ENCODE measurements at regions not wholly inside any gene's neighbourhood (a gene's known extent, or its start where the extent isn't known, plus 50 kb on each side); places are given as distances from the start of the nearest gene placed in this dataset.

DNA sequence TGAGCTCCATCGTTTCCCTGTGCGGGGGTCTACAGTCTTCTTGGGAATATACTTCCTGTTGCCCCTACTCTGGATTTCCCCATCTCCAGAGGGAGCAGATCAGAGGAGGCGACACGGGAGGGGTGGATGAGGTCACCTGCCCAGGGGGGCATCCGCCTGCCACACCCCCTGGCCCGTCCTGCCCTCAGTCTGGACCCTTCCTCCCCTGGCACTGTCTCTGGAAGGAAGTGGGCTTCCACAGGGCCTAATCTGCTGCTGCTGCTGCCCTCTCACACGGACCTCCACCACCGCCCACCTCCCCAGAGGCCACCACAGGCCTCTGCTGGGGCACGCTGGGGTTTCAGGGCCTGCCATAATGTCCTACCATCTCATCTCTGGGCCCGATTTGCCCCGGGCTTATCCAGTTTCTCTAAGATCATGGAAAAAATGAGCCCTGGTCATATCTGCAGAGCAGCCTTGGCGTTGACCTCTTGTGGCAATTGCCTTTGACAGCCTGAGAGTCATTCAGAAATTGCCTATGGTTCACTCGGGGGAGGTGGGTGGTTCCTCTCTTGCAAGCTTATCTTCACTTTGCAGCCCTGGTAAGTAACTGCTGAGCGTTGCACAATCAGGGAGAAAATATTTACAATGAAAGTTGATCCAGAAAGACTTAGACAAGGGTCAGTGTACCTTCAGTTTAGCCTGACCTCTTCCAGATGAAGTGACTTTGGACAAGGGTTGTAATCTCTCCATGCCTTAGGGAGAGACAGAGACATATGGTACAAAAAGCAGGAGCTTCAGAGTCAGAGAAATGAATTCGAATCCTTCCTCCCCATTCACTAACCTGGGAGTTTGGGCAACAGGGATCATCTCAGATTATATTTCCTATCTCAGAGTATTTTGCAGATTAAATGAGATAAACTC lies 252.4 kb downstream of the TOMM20 start:
- TF ChIP-seq, protein P1, sequence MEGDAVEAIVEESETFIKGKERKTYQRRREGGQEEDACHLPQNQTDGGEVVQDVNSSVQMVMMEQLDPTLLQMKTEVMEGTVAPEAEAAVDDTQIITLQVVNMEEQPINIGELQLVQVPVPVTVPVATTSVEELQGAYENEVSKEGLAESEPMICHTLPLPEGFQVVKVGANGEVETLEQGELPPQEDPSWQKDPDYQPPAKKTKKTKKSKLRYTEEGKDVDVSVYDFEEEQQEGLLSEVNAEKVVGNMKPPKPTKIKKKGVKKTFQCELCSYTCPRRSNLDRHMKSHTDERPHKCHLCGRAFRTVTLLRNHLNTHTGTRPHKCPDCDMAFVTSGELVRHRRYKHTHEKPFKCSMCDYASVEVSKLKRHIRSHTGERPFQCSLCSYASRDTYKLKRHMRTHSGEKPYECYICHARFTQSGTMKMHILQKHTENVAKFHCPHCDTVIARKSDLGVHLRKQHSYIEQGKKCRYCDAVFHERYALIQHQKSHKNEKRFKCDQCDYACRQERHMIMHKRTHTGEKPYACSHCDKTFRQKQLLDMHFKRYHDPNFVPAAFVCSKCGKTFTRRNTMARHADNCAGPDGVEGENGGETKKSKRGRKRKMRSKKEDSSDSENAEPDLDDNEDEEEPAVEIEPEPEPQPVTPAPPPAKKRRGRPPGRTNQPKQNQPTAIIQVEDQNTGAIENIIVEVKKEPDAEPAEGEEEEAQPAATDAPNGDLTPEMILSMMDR (IDR thresholded peaks at IDR 0.05; ENCODE audit: unreplicated experiment in 3 of 3) = no peak
- Mint-ChIP-seq H3K9me3 (no peaks in the 10 kb centered on the region), H3K36me3 (ENCODE audit: low read depth) (no peaks in the 10 kb centered on the region), H3K4me3 (no peak overlapping the region), H3K27ac (peak overlapping the region in 2 of 3 experiments; percentile 52 to 63), H3K27me3 (ENCODE audit: low read depth) (peaks cover 4% of the 10 kb centered on the region), H3K4me1 (peaks cover 26% of the 10 kb centered on the region)

DNA sequence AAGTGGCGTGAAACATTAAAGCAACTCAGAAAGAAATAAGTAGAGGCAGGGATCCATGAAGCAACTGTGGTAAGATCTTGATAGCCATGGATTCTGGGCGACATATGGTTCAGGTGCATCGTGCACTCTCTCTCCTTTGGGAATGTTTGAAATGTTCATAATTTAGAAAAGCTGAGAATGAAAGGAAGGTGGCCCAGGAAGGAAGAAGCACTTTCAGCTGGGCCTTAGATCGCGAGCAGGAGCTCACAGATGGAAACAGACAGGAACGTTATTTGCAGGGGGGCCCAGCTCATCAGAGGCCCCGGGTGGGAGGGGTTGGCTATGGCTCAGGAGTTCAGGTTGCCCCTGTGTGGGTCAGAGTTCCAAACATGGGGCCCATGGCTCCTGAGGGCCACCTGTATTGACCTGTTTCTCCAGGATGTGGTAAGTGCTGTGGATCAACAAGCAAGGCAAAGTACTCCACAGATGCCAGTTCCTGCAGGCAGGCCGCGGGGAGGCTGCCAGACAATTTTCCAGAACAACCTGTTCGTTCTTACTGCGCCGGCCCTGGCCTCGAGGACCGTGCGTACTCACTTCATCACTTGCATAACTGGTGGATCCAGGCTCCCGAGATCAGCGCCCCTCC lies 253.2 kb downstream of the TOMM20 start:
- Mint-ChIP-seq H3K4me3 (no peak overlapping the region), H3K4me1 (peaks cover 29% of the 10 kb centered on the region), H3K27ac (peak overlapping the region in 2 of 3 experiments; percentile 5 to 6), H3K9me3 (no peaks in the 10 kb centered on the region), H3K27me3 (ENCODE audit: low read depth) (peaks cover 4% of the 10 kb centered on the region), H3K36me3 (ENCODE audit: low read depth) (no peaks in the 10 kb centered on the region)
- TF ChIP-seq, protein P1 (IDR thresholded peaks at IDR 0.05; ENCODE audit: unreplicated experiment in 3 of 3) = no peak

DNA sequence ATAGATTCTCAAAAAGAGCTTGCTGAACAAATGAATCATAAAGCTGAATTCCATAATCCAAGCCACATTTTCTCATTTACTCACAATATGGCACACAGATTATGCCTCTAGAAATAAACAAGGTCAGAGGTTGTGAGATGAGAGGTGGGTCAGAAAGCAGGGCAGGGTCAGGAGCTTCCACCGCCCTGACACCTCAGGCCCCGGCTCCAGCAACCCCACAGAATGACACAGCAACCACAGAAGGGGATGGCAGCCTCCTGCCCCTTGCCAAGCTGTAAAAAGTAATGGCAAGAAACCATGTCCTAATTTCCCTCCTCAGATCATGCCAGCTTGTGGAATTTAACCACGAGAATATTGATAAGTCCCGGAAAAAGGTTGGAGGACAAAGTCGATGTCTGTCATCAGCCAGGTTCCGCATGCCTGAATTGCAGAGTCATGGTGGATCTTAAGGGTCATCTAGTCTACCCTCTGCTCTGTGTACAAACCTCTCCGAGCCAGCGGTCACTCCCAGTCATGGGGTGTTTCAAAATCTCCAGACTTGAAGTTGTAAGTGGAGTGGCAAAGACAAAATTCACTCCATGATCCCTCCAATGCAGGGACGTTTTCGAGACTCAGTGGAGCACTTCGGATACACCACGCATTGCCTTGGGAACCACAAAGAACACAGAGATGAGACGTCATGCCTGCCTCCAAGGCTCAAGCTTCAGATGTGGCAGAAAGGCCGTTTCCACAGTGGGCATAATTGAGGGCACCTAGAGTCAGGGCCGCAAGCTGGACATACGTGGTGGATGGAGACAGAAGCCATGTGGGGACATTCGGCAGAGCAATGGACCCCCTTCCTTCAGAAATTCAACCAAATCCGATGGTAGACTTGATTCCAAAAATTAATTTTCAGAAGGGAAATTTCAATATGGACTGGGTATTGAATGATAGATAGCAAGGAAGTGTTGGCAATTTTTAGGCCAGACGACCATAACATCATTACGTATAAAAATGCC lies 254.0 kb downstream of the TOMM20 start:
- TF ChIP-seq, protein P1 (IDR thresholded peaks at IDR 0.05; ENCODE audit: unreplicated experiment in 3 of 3) = no peak
- Mint-ChIP-seq H3K9me3 (no peaks in the 10 kb centered on the region), H3K27me3 (ENCODE audit: low read depth) (peaks cover 7% of the 10 kb centered on the region), H3K36me3 (ENCODE audit: low read depth) (no peaks in the 10 kb centered on the region), H3K4me1 (peaks cover 36% of the 10 kb centered on the region), H3K4me3 (no peak overlapping the region), H3K27ac (peak overlapping the region in 2 of 3 experiments; percentile 6 to 69)

DNA sequence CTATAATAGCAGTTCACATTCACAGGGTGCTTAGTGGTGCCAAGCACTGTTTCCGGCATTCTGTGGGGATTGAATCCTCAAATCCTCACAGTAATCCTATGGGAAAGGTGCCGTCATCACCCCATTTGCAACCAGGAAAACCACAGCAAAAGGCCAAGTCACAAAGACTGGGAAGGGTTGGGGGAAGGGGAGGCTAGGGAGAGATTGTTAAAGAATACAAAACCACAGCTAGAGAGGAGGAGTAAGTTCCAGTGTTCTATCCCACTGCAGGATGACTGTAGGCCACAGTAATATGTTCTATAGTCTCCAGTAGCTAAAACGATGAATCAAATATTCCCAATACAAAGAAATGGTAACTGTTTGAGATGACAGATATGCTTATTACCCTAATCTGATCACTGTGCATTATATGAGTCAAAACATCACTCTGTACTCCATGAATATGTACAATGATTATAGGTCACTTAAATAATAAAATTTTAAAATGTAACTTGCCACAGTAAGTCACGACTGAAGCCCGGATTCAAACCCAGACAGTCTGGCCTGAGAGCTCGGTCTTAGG lies 256.8 kb downstream of the TOMM20 start:
- Mint-ChIP-seq H3K9me3 (no peaks in the 10 kb centered on the region), H3K27me3 (ENCODE audit: low read depth) (peaks cover 8% of the 10 kb centered on the region), H3K27ac (peak overlapping the region; percentile 5 to 9 (median 7)), H3K36me3 (ENCODE audit: low read depth) (no peaks in the 10 kb centered on the region), H3K4me3 (no peak overlapping the region), H3K4me1 (peaks cover 42% of the 10 kb centered on the region)
- TF ChIP-seq, protein P1 (IDR thresholded peaks at IDR 0.05; ENCODE audit: unreplicated experiment in 3 of 3) = no peak

DNA sequence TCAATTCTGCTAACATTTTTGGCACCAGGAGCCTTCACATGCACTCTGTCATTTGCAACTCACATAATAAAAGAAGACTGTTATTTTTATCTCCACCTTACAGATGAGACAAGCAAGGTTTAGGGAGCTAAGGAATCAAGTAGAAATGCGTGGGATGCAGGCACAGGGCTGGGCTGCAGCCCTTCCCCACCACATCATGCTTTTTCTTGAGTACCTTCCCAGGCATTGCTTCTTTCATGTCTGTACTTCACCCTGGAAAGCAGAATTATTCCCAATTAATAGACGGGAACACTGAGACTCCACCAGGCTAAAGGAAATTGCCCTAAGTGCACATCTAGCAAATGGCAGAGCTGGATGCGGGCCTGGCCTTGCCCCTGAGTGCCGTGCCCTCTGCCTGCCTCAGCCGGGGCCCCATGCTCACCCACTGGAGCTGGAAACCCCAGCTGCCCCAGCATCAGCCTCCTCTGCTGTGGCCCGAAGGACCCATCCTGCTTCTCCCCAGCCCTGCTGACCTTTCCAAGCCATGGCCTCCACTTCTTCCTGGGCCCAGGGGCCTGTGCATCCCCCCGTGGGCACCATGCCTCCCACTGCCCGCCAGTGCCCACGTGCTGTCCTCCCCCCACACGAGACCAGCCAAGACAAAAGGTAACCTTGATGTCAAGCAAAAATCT lies 257.5 kb downstream of the TOMM20 start:
- peaks cover 39% of the 10 kb centered on the region for H3K4me1 Mint-ChIP-seq
- TF ChIP-seq, protein P1 (IDR thresholded peaks at IDR 0.05; ENCODE audit: unreplicated experiment in 3 of 3) = no peak
- no peaks in the 10 kb centered on the region for H3K9me3 Mint-ChIP-seq
- peaks cover 8% of the 10 kb centered on the region for H3K27me3 Mint-ChIP-seq (ENCODE audit: low read depth)
- H3K36me3 Mint-ChIP-seq (ENCODE audit: low read depth) = no peaks in the 10 kb centered on the region
- no peak overlapping the region for H3K4me3 Mint-ChIP-seq
- H3K27ac Mint-ChIP-seq = peak overlapping the region in 2 of 3 experiments; percentile 5 to 9
